Hepatocyte (in vitro differentiated cells): ENCODE measurements at regions not wholly inside any gene's neighbourhood (a gene's known extent, or its start where the extent isn't known, plus 50 kb on each side); places are given as distances from the start of the nearest gene placed in this dataset.

Experiments
- CTCF ChIP-seq: fragments of 200-600 bp; sonication (generic); IDR thresholded peaks from 2 replicates; pipeline ENCODE4 v1.5.1; 2016; ENCODE audit warnings: antibody characterized with exemption, mild to moderate bottlenecking; ENCODE audit not compliant: poor library complexity
- EZH2 ChIP-seq: fragments of 200-600 bp; sonication (generic); IDR thresholded peaks from 2 replicates; pipeline ENCODE4 v1.6.1; 2016; ENCODE audit warnings: antibody characterized with exemption, mild to moderate bottlenecking, borderline replicate concordance
- EZH2phosphoT487 ChIP-seq: fragments of 200-600 bp; sonication (generic); IDR thresholded peaks from one replicate; pipeline ENCODE4 v1.6.1; 2018; ENCODE audit warnings: antibody characterized with exemption, mild to moderate bottlenecking, low read depth, moderate library complexity; ENCODE audit not compliant: unreplicated experiment, severe bottlenecking

- no peak for TF ChIP-seq CTCF
- no peak for TF ChIP-seq EZH2
- no peak for TF ChIP-seq EZH2phosphoT487
Measured at GRCh38 chr12:125530876-125531275, 465.6 kb downstream of the AACS start.
